Natural killer cell (primary cell): ENCODE measurements at regions not wholly inside any gene's neighbourhood (a gene's known extent, or its start where the extent isn't known, plus 50 kb on each side); places are given as distances from the start of the nearest gene placed in this dataset.

Source experiments
- ATAC-seq, 3 donors: fragments of 150-1000 bp in 2 of 3; fragments of 200-7000 bp in 1 of 3; cut with Tn5 transposase; 1 replicate in 1 of 3; 2 replicates in 2 of 3; pipeline ENCODE4 v1.10.0; 2021; ENCODE audit warnings: mild to moderate bottlenecking in 2 of 3, moderate library complexity in 2 of 3
- DNase-seq, 2 donors: peaks; one replicate each; pipeline versions ENCODE4 v3.0.0 to v3.0.0-alpha.2; 2013 to 2021; ENCODE audit warnings: mixed read lengths in 1 of 2
- H3K27ac ChIP-seq: one replicate; pipeline ENCODE4 v1.5.1; 2013; ENCODE audit warnings: mild to moderate bottlenecking, low read length
- H3K27me3 ChIP-seq: one replicate; pipeline ENCODE4 v1.6.1; 2013; ENCODE audit warnings: low read length; ENCODE audit not compliant: control insufficient read depth, insufficient read depth
- H3K36me3 ChIP-seq: one replicate; pipeline ENCODE4 v1.6.1; 2013; ENCODE audit warnings: low read length; ENCODE audit not compliant: control insufficient read depth, insufficient read depth
- H3K4me1 ChIP-seq: one replicate; pipeline ENCODE4 v1.6.1; 2013; ENCODE audit warnings: low read length; ENCODE audit not compliant: control insufficient read depth, insufficient read depth
- H3K4me3 ChIP-seq: one replicate; pipeline ENCODE4 v1.5.1; 2013; ENCODE audit warnings: low read length
- H3K9me3 ChIP-seq: one replicate; pipeline ENCODE4 v1.6.1; 2013; ENCODE audit warnings: low read length; ENCODE audit not compliant: control insufficient read depth, insufficient read depth
- H3K27ac Mint-ChIP-seq, 2 donors: one replicate each; pipeline ENCODE4 v1.8.0; 2022; ENCODE audit warnings: mild to moderate bottlenecking in 2 of 2, mixed read lengths in 2 of 2, moderate library complexity in 1 of 2
- H3K27me3 Mint-ChIP-seq, 2 donors: one replicate each; pipeline ENCODE4 v1.8.0; 2022; ENCODE audit warnings: low read depth in 2 of 2, mixed read lengths in 2 of 2
- H3K36me3 Mint-ChIP-seq: one replicate; pipeline ENCODE4 v1.8.0; 2022; ENCODE audit warnings: mixed read lengths
- H3K4me1 Mint-ChIP-seq, 2 donors: one replicate each; pipeline ENCODE4 v1.8.0; 2022; ENCODE audit warnings: mixed read lengths in 2 of 2
- H3K4me3 Mint-ChIP-seq: one replicate; pipeline ENCODE4 v1.8.0; 2022; ENCODE audit warnings: mild to moderate bottlenecking, moderate library complexity, mixed read lengths
- H3K9me3 Mint-ChIP-seq, 2 donors: one replicate each; pipeline ENCODE4 v1.8.0; 2022; ENCODE audit warnings: mixed read lengths in 2 of 2
- CTCF ChIP-seq: fragments of 200-600 bp; IDR thresholded peaks from one replicate; pipeline ENCODE4 v1.8.0; 2022; ENCODE audit warnings: antibody characterized with exemption
- WGBS: methylation state at CpG from one replicate; pipeline ENCODE4 v1.1.7; 2013; ENCODE audit warnings: missing lambda C conversion rate; ENCODE audit not compliant: insufficient coverage; 5-methylcytosine and 5-hydroxymethylcytosine counted together
- intact Hi-C: fragments of 100-400 bp; cut with micrococcal nuclease; formaldehyde crosslinking; loops from one replicate; pipeline ENCODE4 v1.14.2; 2022

GRCh38 chr7:17631061-17631460 is 309.2 kb downstream of the SNX13 start:
- no peak overlapping the region for H3K4me3 Mint-ChIP-seq
- peaks cover 0 to 9% of the 10 kb centered on the region in 2 donors for H3K27me3 Mint-ChIP-seq
- H3K36me3 Mint-ChIP-seq: no peaks in the 10 kb centered on the region
- H3K4me1 ChIP-seq: no peaks in the 10 kb centered on the region
- H3K9me3 ChIP-seq: no peaks in the 10 kb centered on the region
- no peaks in the 10 kb centered on the region for H3K9me3 Mint-ChIP-seq
- no peak for ATAC-seq
- no peak overlapping the region for H3K27ac Mint-ChIP-seq
- H3K4me3 ChIP-seq: no peak overlapping the region
- no peaks in the 10 kb centered on the region for H3K36me3 ChIP-seq
- TF ChIP-seq CTCF: no peak
- no peaks in the 10 kb centered on the region for H3K4me1 Mint-ChIP-seq
- H3K27me3 ChIP-seq: no peaks in the 10 kb centered on the region
- no peak for DNase-seq
- no peak overlapping the region for H3K27ac ChIP-seq
- intact Hi-C loops: no loop called here
- WGBS: 87% methylated on average over 3 of the region's 3 CpGs

- Histone ChIP-seq H3K36me3 (no peaks in the 10 kb centered on the region), H3K9me3 (no peaks in the 10 kb centered on the region), H3K27ac (no peak overlapping the region), H3K4me1 (no peaks in the 10 kb centered on the region), H3K27me3 (no peaks in the 10 kb centered on the region), H3K4me3 (no peak overlapping the region)
- DNase-seq: no peak
- 100% methylated on average over 1 of the region's 2 CpGs for WGBS
- Mint-ChIP-seq H3K4me3 (no peak overlapping the region), H3K27ac (no peak overlapping the region), H3K4me1 (no peaks in the 10 kb centered on the region), H3K36me3 (no peaks in the 10 kb centered on the region), H3K9me3 (no peaks in the 10 kb centered on the region), H3K27me3 (peaks cover 0 to 9% of the 10 kb centered on the region in 2 donors)
- no peak for ATAC-seq
- intact Hi-C loops: no loop called here
- TF ChIP-seq CTCF: no peak
Measured at GRCh38 chr7:17632384-17632783, 307.9 kb downstream of the SNX13 start.

- no peaks in the 10 kb centered on the region for H3K27me3 ChIP-seq
- intact Hi-C loops: no loop called here
- no peaks in the 10 kb centered on the region for H3K4me1 Mint-ChIP-seq
- no peaks in the 10 kb centered on the region for H3K9me3 Mint-ChIP-seq
- H3K27ac Mint-ChIP-seq: no peak overlapping the region
- H3K27ac ChIP-seq: no peak overlapping the region
- H3K36me3 ChIP-seq: no peaks in the 10 kb centered on the region
- H3K27me3 Mint-ChIP-seq: peaks cover 0 to 9% of the 10 kb centered on the region in 2 donors
- no peak for DNase-seq
- H3K36me3 Mint-ChIP-seq: no peaks in the 10 kb centered on the region
- 74% methylated on average over 1 of the region's 1 CpG for WGBS
- no peak overlapping the region for H3K4me3 ChIP-seq
- TF ChIP-seq CTCF: no peak
- no peak overlapping the region for H3K4me3 Mint-ChIP-seq
- ATAC-seq: no peak
- H3K9me3 ChIP-seq: no peaks in the 10 kb centered on the region
- no peaks in the 10 kb centered on the region for H3K4me1 ChIP-seq
Measured at GRCh38 chr7:17633067-17633466, 307.2 kb downstream of the SNX13 start.

- H3K4me3 Mint-ChIP-seq: no peak overlapping the region
- Histone ChIP-seq H3K4me1 (no peaks in the 10 kb centered on the region), H3K4me3 (no peak overlapping the region), H3K27ac (no peak overlapping the region), H3K36me3 (no peaks in the 10 kb centered on the region), H3K27me3 (no peaks in the 10 kb centered on the region), H3K9me3 (no peaks in the 10 kb centered on the region)
- H3K27me3 Mint-ChIP-seq: peaks cover 0 to 9% of the 10 kb centered on the region in 2 donors
- H3K4me1 Mint-ChIP-seq: no peaks in the 10 kb centered on the region
- H3K36me3 Mint-ChIP-seq: no peaks in the 10 kb centered on the region
- 92% methylated on average over 1 of the region's 1 CpG for WGBS
- no peaks in the 10 kb centered on the region for H3K9me3 Mint-ChIP-seq
- DNase-seq (no peak), ATAC-seq (no peak)
- intact Hi-C loops: no loop called here
- no peak overlapping the region for H3K27ac Mint-ChIP-seq
- TF ChIP-seq CTCF: no peak
Measured at GRCh38 chr7:17638727-17639126, 301.6 kb downstream of the SNX13 start.
